ENCODE measurements at regions not wholly inside any gene's neighbourhood (a gene's known extent, or its start where the extent isn't known, plus 50 kb on each side); places are given as distances from the start of the nearest gene placed in this dataset.

DNA sequence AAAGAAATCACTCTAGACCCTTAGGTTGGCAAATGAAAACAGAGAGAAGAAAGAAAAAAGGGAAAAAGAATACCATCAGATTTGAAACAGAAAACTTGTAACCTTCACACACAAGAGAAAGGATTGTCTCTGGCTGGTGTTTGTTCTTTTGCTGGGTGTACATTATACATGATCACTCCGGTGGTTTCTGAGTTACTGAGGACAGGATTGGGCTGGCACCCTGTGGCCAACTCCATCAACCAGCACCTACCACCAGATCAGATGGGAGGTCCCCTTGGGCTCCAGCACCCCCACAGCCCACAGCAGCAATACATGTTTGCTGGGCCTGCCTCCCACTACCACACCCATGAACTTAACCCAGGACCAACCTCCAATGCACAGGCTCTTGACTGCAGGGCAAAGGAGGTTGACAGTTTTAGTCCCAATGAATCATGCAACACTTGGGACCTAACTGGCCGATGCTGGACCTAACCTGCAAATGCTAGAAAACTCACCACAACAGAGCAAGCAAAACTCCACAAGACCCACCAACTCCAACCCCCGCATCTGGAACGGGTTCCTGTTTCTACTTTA lies 308.3 kb downstream of the SOX9 start:
- no peak for TF ChIP-seq TCF7 (CRISPR knock-in tag; IDR thresholded peaks at IDR 0.05; ENCODE audit: low read depth)
- no peak for TF ChIP-seq IRF1 (CRISPR knock-in tag; IDR thresholded peaks at IDR 0.05)
- TF ChIP-seq, protein P1, sequence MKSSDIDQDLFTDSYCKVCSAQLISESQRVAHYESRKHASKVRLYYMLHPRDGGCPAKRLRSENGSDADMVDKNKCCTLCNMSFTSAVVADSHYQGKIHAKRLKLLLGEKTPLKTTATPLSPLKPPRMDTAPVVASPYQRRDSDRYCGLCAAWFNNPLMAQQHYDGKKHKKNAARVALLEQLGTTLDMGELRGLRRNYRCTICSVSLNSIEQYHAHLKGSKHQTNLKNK (CRISPR knock-in tag; IDR thresholded peaks at IDR 0.05), result no peak
- no peak for TF ChIP-seq TP53 (CRISPR knock-in tag; IDR thresholded peaks at IDR 0.05)
- TF ChIP-seq, protein P2, sequence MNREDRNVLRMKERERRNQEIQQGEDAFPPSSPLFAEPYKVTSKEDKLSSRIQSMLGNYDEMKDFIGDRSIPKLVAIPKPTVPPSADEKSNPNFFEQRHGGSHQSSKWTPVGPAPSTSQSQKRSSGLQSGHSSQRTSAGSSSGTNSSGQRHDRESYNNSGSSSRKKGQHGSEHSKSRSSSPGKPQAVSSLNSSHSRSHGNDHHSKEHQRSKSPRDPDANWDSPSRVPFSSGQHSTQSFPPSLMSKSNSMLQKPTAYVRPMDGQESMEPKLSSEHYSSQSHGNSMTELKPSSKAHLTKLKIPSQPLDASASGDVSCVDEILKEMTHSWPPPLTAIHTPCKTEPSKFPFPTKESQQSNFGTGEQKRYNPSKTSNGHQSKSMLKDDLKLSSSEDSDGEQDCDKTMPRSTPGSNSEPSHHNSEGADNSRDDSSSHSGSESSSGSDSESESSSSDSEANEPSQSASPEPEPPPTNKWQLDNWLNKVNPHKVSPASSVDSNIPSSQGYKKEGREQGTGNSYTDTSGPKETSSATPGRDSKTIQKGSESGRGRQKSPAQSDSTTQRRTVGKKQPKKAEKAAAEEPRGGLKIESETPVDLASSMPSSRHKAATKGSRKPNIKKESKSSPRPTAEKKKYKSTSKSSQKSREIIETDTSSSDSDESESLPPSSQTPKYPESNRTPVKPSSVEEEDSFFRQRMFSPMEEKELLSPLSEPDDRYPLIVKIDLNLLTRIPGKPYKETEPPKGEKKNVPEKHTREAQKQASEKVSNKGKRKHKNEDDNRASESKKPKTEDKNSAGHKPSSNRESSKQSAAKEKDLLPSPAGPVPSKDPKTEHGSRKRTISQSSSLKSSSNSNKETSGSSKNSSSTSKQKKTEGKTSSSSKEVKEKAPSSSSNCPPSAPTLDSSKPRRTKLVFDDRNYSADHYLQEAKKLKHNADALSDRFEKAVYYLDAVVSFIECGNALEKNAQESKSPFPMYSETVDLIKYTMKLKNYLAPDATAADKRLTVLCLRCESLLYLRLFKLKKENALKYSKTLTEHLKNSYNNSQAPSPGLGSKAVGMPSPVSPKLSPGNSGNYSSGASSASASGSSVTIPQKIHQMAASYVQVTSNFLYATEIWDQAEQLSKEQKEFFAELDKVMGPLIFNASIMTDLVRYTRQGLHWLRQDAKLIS (CRISPR knock-in tag; IDR thresholded peaks at IDR 0.05; ENCODE audit: borderline replicate concordance), result no peak
- no peak for TF ChIP-seq NR2C2 (CRISPR knock-in tag; IDR thresholded peaks at IDR 0.05)
- TF ChIP-seq CTCF (IDR thresholded peaks at IDR 0.05), result no peak
- TF ChIP-seq KAT7 (CRISPR knock-in tag; IDR thresholded peaks at IDR 0.05; ENCODE audit: borderline replicate concordance), result no peak
- TF ChIP-seq ESRRA (CRISPR knock-in tag; IDR thresholded peaks at IDR 0.05; ENCODE audit: borderline replicate concordance), result no peak
- no peak for TF ChIP-seq NFYB (CRISPR knock-in tag; conservative IDR thresholded peaks at IDR 0.05; ENCODE audit: low read depth)
- TF ChIP-seq NFATC4 (CRISPR knock-in tag; IDR thresholded peaks at IDR 0.05), result no peak
- TF ChIP-seq, protein P3, sequence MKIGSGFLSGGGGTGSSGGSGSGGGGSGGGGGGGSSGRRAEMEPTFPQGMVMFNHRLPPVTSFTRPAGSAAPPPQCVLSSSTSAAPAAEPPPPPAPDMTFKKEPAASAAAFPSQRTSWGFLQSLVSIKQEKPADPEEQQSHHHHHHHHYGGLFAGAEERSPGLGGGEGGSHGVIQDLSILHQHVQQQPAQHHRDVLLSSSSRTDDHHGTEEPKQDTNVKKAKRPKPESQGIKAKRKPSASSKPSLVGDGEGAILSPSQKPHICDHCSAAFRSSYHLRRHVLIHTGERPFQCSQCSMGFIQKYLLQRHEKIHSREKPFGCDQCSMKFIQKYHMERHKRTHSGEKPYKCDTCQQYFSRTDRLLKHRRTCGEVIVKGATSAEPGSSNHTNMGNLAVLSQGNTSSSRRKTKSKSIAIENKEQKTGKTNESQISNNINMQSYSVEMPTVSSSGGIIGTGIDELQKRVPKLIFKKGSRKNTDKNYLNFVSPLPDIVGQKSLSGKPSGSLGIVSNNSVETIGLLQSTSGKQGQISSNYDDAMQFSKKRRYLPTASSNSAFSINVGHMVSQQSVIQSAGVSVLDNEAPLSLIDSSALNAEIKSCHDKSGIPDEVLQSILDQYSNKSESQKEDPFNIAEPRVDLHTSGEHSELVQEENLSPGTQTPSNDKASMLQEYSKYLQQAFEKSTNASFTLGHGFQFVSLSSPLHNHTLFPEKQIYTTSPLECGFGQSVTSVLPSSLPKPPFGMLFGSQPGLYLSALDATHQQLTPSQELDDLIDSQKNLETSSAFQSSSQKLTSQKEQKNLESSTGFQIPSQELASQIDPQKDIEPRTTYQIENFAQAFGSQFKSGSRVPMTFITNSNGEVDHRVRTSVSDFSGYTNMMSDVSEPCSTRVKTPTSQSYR (CRISPR knock-in tag; IDR thresholded peaks at IDR 0.05), result no peak
- TF ChIP-seq ZNF317 (CRISPR knock-in tag; IDR thresholded peaks at IDR 0.05; ENCODE audit: borderline replicate concordance, low read depth), result no peak
- TF ChIP-seq NR3C1 (CRISPR knock-in tag; conservative IDR thresholded peaks at IDR 0.05; ENCODE audit: low read depth), result no peak
- TF ChIP-seq FOXP1 (CRISPR knock-in tag; IDR thresholded peaks at IDR 0.05; ENCODE audit: borderline replicate concordance), result no peak
- TF ChIP-seq E2F1 (CRISPR knock-in tag; IDR thresholded peaks at IDR 0.05), result no peak

More for the DNA sequence above, 308.3 kb downstream of the SOX9 start:
- Mint-ChIP-seq H3K4me3 (no peak overlapping the region), H3K27me3 (ENCODE audit: low read depth) (no peaks in the 10 kb centered on the region; the same call in 1 of the 2 replicates), H3K9me3 (no peaks in the 10 kb centered on the region), H3K36me3 (no peaks in the 10 kb centered on the region), H3K27ac (no peak overlapping the region), H3K4me1 (peaks cover 9% of the 10 kb centered on the region)
- ATAC-seq, result no peak
- CTCF ChIA-PET, result interaction anchor here (0.9 kb wide), 1 partner anchor 192 kb away, joined by 3 read pairs; no protein-coding TSS in a partner anchor
- POLR2A ChIA-PET, result no interaction called here
- DNase-seq (ENCODE audit: low spot score), result no peak

Measured in WTC11 (cell line).